NCI-H2227 treated with DMSO at 0.1 percent for 48 hours (cell line): ENCODE measurements at regions not wholly inside any gene's neighbourhood (a gene's known extent, or its start where the extent isn't known, plus 50 kb on each side); places are given as distances from the start of the nearest gene placed in this dataset.

Experiments
- DNase-seq: peaks from one replicate; lab custom pipeline; 2025; lab: John Stamatoyannopoulos, UW

DNA sequence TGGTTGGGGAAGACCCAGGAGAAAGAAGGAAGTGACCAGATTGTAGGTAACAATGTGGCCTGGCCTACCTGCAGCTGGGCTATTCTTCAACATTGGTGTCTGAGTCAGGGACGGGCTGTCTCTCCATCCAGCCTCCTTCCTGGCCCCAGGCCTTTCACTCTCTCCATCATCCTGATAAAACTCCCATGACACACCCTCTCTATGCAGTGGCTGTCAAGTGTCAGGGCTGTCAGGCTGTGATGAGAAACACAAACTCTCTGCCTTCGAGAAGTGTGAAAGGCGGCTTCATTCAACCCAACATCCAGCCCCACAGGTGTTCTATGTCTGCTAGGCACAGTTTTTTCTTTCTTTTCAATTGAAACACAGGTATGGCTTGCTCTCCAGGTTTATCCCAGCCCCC is 153.3 kb upstream of the VSTM2B start:
- no peak for DNase-seq

DNA sequence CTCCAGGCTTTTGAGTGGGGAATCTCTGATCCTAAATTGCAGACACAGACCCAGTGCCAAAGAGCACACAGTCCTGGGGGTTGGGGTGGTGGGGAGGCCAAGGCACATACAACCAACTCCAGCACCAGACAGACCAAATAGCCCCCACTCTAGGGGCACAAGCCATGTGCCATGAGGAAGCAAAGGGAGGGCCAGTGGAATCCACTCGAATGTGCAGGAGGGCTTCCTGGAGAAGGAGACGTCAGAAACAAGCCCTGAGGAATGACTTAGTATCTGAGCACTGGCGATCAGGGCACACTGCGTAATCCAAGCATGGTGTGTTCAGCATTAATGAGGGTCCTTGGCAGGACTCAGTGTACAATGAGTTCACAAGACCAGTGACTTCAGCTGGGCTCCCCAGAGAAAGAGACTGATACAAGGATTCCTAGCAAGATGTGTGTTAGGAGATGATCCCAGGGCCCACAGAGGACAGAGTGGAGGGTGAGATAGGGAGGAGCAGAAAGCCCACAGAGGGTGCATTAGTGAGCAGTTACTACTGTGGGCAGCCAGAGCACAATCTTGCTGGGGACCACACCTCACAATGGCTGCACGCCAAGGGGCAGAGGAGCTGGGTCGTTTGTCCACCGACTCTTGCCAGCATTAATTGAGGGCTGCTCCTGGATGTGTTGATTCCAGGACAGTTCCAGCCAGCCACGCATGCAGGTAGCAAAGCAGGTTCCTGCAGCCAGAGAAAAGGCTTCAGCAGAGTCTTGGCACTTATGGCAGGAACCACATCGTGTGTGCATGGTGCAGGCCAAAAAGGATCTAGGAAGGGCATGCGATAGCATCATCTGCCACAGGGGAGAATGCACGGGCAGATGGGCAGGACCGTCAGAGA is 152.6 kb upstream of the VSTM2B start:
- DNase-seq = no peak

DNA sequence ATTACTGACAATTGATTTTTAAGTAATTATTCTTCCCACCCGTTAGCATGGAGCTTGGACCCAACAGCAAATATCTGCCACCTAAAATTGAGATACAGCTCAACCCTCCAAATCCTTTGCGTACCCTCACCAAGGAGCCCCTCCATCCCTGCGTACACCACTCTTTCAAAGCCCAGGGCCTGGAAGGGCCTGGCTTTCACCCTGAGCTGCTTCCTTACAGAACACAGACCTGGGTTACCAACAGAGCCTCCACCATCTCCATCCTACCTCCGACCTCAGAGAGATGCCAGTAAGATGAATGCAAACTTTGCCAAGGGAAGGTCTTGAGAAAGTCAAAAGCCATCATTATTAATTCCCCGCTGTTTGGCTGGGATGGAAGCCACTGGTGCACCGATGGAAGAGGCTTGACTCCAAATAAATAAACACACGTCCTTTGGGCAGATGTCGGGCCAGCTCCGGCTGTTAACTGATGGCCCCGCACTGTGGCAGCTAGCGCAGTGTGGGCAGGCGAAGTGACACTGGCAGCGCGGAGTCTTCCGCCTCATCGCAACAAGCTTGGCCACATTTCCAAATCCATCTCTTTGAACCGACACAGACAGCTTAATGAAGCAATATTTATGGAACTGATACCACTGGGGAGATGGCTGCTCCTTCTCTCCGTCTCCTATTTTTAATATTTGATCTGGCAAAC is 150.2 kb upstream of the VSTM2B start:
- DNase-seq = peak; percentile 74

DNA sequence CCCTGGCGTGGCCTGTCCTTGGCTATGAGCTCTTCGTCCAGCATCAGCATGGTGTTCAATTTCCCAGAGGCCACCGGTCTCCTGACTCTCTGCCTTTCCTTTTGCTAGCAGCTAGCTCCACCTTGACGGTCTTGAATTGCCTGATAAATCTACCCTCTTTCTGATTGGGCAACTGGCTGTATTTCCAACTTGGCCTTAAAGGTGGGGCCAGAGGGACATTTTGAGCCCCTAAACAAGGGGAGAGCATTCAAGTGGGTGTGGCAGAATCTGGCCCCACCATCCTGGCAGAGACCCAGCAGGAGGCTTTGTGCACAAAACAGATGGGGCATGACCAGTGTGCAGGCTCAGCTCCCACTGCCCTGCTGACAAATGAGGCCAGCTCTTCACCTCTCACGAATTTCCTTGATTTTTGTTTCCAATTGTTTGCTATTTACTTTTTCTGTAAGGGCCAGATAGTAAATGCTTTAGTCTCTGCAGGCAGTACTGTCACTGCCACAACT is 148.9 kb upstream of the VSTM2B start:
- no peak for DNase-seq

DNA sequence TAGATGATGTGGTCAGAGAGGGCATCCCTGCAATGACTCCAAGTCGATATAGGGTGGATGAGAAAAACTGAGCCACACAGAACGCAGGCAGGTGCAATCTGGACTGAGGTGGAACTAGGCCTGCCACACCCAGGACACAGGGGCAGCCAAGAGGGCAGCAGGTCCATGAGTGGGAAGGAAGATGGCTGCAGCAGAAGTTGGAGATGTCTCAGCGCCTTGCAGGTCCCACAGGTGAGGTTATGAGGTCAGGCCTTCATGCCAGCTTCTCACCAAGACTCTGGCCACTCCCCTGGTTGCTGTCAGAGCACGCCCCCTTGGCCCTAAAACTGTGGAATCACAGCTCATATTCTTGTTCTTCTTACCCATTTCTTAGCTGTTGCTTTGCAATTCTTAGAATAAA is 147.7 kb upstream of the VSTM2B start:
- DNase-seq = no peak

DNA sequence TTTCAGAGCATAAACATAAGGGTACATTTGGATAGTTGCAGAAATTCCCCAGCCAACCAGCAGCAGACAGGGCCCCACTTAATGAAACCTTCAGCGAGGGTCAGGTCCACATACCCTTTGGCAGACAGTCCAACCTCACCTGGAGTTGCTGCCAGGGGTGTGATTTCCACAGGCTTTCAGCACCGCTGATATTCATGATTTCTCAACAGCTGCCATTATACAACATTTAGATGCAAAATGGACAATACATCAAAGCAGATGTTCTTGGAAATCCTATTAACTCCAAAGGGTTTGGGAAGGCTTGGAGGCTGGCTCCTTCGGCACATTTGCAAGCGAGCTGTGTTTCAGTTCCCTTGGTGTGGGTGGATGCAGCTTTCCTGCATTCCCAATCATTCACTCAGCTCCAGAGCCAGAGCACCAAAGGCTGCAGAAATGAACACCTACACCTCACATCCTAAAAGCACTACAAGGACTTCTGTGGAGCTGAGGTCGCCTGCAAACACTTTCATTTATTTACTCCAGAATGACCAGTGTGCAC is 147.2 kb upstream of the VSTM2B start:
- DNase-seq = no peak

DNA sequence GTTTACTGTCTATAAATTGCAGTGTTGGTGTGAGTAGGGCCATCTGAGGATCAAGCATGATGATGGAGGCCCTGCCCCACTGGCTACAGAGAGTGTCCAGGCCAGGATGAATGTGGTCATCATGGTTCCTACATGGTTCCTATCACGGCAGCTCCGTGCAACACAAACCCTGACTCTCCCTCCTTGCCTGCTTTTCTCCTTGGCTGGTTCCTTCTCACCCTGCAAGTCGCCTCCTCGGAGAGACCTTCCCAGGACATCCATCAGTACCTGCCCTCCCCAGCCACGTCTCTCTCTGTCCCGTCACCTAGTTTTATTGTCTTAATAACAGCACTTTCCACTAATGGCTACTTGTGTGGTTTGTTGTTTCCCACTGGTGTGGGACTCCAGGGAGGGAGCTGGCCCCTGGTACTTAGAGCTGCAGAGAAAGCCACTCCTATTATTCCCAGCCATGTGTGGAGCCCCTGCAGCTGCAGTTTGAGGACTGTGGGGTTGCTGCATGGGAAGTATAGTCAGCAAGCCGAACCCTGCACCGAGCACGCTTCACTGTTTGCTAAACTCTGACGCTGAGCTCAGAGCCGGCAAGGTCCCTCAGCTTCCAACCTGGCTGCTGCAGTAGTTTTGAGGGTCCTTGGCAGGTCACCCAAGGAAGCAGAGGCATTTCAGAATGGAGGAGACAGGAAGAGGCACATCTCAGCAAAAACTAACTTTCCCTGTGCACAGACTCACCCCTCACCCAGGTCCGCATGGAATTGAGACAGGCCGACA is 146.4 kb upstream of the VSTM2B start:
- DNase-seq = no peak

DNA sequence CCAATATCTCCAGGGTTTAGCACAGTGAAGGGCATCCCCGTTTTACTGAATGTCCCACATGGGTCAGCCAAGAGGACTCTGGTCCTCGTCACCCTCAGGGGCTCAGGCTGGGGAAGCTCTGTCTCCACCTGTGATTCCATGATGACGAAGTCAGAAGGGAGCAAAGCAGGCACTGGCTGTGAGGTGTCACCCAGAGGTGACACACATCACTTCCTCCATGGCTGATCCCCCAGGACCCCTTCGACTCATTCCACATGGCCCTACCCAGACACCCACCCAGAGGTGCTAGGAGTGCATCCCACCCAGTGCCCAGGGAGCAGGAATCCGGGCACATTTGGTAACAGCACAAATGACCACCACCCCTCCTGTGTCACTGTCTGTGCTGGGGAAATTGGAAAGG is 145.2 kb upstream of the VSTM2B start:
- no peak for DNase-seq

DNA sequence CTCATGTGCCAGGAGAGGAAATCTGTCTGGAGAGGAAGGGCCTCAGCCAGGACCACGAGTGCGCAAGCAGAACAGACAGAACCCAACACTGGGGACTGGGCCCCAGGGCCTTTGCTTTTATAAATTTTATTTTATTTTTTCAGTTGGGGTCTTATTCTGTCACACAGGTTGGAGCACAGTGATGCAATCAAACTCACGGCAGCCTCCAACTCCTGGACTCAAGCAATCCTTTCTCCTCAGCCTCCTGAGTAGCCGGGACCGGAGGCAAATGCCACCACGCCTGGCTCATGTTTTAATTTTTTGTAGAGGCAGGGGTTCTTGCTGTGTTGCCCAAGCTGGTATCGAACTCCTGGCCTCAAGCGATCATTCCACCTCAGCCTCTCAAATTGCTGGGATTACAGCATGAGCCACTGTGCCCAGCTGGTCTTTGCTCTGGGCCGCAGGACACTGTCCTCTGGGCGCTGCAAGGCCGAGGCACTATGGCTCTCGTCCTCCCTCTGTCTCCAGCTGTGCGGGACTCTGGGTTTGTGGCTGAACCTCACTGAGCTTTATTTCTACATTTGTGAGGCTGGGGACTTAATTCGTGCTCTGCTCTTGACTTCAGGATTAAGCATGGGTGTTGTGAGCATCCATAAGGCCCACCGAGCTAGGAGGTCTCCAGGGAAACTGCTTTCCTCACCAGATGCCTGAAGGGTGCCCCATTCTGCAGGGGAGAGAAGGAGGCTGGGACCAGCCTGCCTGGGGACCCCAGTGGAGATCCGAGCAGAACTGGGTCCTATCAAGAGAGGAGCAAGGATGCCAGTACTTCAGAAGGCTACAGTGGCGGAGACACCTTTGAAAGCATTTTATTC is 144.2 kb upstream of the VSTM2B start:
- DNase-seq = no peak

DNA sequence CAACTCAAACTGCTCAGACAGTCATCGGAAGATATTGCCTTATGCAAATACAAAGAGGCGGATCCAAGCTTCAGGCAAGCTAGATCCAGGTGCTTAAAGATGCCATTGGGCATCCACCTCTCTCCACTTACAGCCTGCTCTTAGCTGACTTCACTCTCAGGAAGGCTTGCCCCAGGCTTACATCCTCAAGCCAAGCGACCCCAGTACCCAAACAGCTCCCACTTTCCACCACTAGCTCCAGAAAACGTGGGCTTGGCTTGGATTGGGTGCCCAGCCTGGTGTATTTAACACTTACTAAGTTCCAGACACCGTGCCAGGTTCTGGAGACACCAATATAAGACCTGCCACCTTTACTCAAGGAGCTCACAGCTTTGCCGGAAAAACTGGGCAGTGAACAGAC is 142.1 kb upstream of the VSTM2B start:
- DNase-seq = no peak

DNA sequence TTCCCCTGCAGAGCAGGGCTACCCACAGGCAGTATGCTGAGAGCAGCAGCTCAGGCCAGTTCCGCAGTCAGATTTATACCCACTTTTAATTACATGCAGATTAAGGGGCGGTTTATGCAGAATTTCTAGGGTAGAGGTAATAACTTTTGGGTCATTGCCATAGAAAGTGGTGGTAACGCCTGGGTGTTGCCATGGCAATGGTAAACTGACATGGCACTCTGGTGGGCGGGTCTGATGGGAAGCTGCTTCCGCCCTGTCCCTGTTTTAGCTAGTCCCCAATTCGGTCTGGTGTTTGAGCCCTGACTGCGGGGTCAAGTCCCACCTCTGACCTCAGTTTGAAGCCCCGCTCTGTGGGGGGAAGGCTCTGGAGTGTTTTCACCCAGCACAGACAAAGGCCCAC is 141.1 kb upstream of the VSTM2B start:
- no peak for DNase-seq

DNA sequence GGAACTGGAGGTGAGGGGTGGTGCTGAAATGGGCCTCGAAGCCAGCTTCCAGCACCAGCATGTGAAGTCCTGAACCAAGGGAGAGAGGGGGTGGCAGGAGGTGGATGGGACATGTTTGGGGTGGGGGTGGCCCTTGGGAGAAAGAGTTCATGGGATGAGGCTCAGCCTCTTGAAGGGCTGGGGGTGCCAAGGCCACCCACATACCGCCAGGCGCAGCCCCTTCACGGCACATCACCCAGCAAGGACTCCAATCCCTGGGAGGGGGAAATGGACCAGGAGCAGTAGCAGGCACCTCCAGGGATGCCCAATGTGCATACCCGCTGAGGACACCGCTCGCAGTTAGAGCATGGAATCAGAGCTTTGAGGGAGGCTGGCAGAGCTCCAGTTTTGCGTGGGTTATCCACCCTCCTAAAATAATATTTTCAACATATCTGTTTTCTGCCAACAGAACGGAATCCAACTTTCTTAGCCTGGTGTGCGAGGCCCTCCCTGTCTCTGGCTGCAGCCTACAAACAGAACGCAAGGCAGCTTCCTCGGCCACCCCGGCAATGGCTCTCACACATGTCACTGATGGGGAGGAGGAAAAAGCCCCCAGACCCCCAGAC is 140.5 kb upstream of the VSTM2B start:
- DNase-seq = no peak

DNA sequence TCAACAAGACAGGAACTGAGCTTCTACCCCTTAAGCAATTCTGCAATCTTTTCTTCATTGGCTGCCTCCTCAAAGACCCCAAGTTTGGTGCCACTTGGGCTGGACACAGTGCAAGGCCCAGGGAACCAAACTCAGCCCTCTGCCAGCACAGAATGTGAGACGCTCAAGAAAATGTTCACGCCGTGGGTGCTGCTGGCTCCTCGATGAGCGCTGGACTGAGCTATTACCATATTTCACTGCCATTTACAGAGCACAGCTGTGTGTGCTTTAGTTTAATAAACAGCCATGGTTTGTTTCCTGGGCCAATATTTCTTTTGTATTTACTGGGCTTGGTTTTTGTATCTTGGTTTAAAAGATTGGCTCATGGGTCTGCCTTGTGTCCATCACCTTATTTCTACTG is 138.8 kb upstream of the VSTM2B start:
- DNase-seq = no peak

DNA sequence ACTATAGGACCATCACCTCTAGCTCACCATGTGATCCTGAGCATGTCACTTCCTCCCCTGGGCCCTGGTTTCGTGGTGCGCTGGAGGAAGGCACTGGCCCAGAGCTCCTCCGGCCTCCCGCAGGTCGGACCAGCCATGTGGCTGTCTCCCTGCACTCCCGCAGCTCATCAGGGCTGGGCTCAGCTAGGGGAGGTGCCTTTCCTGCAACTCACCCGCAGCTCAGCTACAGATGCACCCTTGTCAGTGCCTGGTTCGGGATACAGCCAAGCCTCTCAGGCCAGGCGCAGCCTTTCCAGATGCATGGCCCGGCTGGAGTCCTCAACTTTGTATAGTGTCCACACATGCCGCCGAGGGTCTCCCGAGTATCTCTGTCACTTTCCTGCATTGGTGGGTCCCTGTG is 138.2 kb upstream of the VSTM2B start:
- DNase-seq = no peak

DNA sequence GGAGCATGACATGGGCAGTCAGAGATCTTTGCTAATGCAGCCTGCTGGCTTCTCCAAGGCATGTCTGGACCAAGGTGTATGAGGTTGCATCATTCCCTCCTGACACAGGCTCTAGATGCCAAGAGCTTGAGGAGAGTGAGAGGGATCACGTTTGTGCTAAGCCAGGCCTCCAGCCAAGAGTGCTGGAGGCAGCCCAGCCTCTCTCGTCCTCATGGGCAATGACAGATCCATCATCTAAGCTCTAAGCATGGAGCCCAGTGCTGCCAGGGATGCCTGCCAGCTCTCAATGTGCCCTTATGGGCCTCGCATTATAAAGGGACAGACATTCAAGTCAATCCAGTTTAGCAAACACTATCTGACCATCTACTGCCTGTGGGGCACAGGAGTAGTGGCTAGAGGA is 136.3 kb upstream of the VSTM2B start:
- DNase-seq = no peak

DNA sequence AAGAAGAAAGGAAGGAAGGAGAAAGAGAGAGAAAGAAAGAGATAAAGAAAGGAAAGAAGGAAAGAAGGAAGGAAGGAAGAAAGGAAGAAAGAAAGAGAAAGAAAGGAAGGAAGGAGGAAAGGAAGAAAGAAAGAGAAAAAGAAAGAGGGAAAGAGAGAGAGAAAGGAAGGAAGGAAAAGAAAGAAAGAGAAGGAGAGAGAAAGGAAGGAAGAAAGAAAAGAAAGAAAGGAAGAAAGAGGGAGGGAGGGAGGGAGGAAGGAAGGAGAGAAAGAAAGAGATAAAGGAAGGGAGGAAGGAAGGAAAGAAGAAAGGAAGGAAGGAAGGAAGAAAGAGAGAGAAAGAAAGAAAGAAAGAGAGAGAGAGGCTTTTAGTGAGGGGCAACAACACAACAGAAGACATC is 135.1 kb upstream of the VSTM2B start:
- no peak for DNase-seq

DNA sequence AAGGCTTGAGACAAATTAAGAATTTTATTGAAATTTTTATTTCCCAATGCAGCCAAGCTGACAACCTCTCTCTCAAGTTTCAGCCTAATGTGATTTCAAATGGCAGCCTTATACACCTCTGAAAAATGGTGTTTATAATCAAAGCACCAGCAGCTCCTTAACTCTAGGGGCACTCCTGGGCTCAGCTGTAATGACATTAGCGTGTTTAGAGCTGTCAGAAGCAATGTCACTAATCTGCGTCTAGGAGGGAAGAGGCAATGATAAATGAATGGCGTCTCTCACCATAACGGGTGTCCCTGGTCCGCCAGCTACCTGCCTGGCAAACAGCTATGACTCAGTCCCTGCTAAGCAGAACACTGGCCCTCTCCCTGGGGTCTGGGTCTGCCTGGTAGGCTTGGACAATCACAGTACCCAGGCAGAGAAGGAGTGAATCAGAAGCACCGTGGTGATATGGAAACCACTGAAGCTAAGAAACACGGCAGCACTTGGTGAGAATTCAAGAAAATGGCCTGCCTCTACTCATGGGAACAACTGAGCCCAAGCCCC is 131.8 kb upstream of the VSTM2B start:
- DNase-seq = peak; percentile 38

DNA sequence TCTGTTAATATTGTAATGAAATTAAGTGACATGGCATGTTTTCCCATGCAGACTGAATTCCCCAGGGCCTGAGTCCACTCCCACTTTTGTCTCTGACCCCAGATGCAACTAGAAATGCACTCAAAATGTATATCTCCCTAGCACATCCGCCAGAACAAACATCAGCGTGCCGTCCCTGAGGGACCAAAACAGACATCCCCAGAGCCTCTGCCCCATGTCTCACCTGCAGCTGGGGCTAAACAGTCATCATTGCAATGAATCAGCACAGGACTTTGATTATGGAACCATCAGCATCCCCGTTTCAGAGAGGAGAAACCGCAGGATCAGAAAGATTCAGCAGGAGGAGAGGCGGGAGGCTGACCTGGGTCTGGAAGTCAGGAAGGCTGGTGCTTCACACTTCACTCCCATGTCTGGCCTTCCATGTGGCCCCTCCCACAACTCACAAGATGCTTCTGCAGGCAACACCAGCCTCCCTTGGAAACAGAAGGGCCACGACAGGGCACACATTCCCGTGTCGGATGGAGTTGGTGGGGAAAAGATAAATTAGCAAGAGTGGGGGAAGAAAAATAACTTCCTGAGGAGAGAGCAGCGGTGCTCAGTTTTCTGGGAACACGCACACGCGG is 130.6 kb upstream of the VSTM2B start:
- DNase-seq = no peak

DNA sequence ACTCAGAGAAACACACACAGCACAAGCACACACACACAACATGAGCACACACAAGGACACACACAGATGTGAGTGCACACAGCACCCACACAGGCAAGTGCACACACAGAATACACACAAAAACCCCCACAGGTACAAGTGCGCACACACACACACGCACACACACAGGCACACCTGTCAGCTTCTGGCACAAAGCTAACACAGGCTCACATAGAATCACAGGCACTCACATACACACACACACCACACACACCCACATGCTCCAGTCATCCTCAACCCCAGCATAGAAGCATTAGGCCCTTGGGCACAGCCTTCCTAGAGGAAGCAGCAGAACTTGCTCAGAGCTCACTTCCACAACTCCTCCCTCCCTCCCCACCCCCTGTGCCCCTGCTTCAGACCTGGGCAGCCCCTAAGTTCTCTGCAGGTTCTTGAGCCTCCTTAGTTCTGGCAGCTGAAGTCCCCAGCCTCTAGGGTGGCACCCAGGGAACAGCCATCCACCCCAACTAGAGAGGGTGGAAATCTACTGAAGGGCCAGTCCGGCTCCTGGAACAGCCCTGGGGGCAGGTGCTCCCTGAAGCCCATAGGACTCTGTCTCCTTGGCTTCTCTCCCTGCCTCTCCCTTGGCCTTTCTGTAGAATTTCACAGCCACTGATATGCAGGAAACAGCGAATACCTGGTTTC is 129.9 kb upstream of the VSTM2B start:
- no peak for DNase-seq

DNA sequence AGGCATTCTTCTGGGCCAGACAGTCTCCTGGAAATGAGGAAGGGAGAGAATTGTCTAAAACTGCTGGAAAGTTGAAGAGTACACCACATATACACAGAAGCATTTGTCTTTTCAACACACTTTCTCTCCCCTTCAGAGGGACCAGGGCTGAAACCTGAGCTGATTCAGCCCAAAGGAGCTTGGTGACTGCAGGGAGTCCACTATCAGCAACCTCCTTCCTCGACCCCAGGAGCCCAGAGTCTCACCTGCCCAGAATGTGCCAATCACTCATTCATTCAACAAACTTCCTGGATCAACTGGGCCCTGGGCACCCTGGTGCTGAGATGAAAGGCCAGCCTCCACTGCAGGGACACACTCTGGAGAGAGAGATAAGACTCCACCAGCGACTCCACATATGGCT is 128.9 kb upstream of the VSTM2B start:
- DNase-seq = no peak
